Vagina (tissue), 2 donors: ENCODE measurements at regions not wholly inside any gene's neighbourhood (a gene's known extent, or its start where the extent isn't known, plus 50 kb on each side); places are given as distances from the start of the nearest gene placed in this dataset.
"Not testable (repeated sequence)": the region's sequence is repeated elsewhere in the genome, so short reads cannot be mapped to it uniquely, and the experiment has no call there.

Source experiments
- DNase-seq, 2 donors: peaks; one replicate each; pipeline ENCODE4 v3.0.0-alpha.2; 2017; ENCODE audit errors: extremely low spot score in 2 of 2
- H3K27ac ChIP-seq: fragments of 200-600 bp; sonication (generic); one replicate; pipeline ENCODE4 v1.5.1; 2019
- H3K27me3 ChIP-seq: fragments of 200-600 bp; sonication (generic); one replicate; pipeline ENCODE4 v1.5.1; 2019
- H3K36me3 ChIP-seq, 2 donors: fragments of 200-600 bp; sonication (generic); one replicate each; pipeline ENCODE4 v1.5.1; 2017 to 2019
- H3K4me1 ChIP-seq: fragments of 200-600 bp; sonication (generic); one replicate; pipeline ENCODE4 v1.5.1; 2019
- H3K4me3 ChIP-seq, 2 donors: fragments of 200-600 bp; sonication (generic); 1 replicate in 1 of 2; 2 replicates in 1 of 2; pipeline ENCODE4 v1.5.1; 2016 to 2019
- H3K9me3 ChIP-seq: fragments of 200-600 bp; sonication (generic); one replicate; pipeline ENCODE4 v1.5.1; 2019
- POLR2A ChIP-seq, 2 donors: fragments of 450-650 bp; IDR thresholded peaks; one replicate each; pipeline ENCODE4 v1.6.1; 2017; ENCODE audit warnings: antibody characterized with exemption in 2 of 2, mild to moderate bottlenecking in 2 of 2, moderate library complexity in 2 of 2
- POLR2AphosphoS5 ChIP-seq, 2 donors: sonication (generic); formaldehyde crosslinking; IDR thresholded peaks; one replicate each; pipeline ENCODE4 v1.9.0; 2017; ENCODE audit warnings: antibody characterized with exemption in 2 of 2, mild to moderate bottlenecking in 2 of 2, low read depth in 1 of 2; ENCODE audit not compliant: insufficient read depth in 1 of 2
- intact Hi-C: fragments of 100-400 bp; cut with DNase I; formaldehyde crosslinking; loops from one replicate; pipeline ENCODE4 v1.15.1; 2023
- TF ChIP-seq, protein P1 (sequence below), 3 experiments: fragments of 450-650 bp in 2 of 3; fragments of 200-600 bp in 1 of 3; sonication (generic) in 1 of 3; IDR thresholded peaks; one replicate each; pipeline ENCODE4 v1.5.1; 2017 to 2019; ENCODE audit warnings: antibody characterized with exemption in 3 of 3, mild to moderate bottlenecking in 2 of 3, moderate library complexity in 2 of 3

DNA sequence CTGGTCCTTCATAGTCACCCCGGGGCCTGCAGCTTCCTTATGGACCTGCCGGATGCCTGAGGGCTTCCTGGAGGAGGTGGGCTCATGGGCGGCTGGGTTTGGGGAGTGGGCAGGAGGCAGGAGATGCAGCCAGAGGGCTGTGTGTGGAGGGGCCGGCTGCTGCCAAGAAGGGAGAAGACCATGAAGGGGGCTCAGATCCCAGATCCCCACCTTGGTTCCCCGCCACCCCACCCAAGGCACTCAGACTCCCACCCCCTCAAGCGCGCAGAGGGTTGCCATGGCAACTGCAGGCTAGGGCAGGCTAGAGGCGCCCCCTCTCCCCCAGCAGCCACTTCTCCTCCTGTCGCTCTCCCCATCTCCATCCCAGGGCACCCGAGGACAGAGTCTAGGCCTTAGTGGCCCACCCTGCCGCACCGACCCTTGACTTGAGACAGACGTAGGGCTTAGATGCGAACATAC lies 104.5 kb downstream of the CRLF3 start:
- intact Hi-C loops, result no loop called here
- TF ChIP-seq POLR2A (IDR thresholded peaks at IDR 0.05) (no peak), POLR2AphosphoS5 (IDR thresholded peaks at IDR 0.05; ENCODE audit: insufficient read depth in 1 of 2, low read depth in 1 of 2) (no peak)
- TF ChIP-seq, protein P1, sequence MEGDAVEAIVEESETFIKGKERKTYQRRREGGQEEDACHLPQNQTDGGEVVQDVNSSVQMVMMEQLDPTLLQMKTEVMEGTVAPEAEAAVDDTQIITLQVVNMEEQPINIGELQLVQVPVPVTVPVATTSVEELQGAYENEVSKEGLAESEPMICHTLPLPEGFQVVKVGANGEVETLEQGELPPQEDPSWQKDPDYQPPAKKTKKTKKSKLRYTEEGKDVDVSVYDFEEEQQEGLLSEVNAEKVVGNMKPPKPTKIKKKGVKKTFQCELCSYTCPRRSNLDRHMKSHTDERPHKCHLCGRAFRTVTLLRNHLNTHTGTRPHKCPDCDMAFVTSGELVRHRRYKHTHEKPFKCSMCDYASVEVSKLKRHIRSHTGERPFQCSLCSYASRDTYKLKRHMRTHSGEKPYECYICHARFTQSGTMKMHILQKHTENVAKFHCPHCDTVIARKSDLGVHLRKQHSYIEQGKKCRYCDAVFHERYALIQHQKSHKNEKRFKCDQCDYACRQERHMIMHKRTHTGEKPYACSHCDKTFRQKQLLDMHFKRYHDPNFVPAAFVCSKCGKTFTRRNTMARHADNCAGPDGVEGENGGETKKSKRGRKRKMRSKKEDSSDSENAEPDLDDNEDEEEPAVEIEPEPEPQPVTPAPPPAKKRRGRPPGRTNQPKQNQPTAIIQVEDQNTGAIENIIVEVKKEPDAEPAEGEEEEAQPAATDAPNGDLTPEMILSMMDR (IDR thresholded peaks at IDR 0.05), result no peak
- Histone ChIP-seq H3K27ac (no peak overlapping the region), H3K36me3 (no peaks in the 10 kb centered on the region), H3K27me3 (no peaks in the 10 kb centered on the region), H3K4me3 (no peak overlapping the region), H3K9me3 (no peaks in the 10 kb centered on the region), H3K4me1 (peaks cover 4% of the 10 kb centered on the region)
- peak; percentile 54 to 58 for DNase-seq

DNA sequence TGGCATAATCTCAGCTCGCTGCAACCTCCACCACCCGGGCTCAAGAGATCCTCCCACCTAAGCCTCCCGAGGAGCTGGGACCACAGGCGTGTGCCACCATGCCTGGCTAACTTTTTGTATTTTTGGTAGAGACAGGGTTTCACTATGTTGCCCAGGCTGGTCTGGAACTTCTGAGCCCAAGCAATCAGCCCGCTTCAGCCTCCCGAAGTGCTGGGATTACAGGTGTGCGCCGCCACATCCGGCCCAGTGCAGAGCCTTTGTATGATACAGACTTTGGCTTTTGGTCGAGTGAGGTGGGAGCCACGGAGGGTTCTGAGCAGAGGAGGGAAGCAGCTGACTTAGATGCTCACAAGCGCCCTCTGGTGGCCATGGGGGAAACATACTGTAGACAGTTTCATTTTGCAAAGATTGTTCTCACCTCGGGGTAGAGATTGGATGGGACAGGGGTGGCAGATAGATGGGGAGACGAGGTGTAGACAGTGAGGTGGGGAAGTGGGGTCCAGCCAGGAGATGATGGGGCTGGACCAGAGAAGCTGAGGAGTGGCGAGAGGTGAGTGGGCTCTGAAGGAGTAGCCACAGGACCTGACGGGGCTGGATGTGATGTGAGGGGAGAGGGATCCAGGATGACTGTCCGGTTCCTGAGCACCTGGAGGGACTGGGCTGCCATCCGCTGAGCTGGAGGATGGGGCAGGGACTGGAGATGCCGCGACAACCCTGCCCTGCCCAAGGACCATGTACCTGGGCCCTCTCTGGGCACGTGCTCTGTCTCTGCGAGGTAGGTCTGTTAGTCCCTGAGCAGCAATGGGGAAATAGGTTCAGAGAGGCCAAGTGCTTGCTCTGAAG lies 105.1 kb downstream of the CRLF3 start:
- DNase-seq, result peak; percentile 67 to 69
- H3K9me3 ChIP-seq, H3K27ac ChIP-seq, H3K36me3 ChIP-seq, intact Hi-C loops, H3K4me3 ChIP-seq, H3K27me3 ChIP-seq, H3K4me1 ChIP-seq: not testable (repeated sequence)
- TF ChIP-seq, protein P1 (IDR thresholded peaks at IDR 0.05), result peak; percentile 23 to 70 (median 50)

DNA sequence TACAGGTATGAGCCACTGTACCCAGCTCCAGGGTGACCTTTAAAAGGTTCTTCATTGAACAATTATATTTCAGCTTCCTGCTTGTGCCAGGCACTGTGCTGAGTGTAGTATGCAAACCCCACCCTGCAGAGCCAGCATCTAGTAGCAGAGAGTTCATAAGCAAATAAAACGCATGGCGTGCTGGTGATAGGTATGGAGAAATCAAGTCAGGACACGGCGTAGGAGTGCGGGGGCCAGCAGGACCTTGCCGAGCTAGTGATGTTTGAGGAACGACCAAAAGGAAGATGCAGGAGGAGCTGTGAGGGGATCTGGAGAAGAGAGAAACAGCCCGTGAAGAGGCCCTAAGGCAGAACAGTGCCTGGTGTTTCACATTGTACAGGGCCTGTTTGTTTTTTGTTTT lies 105.8 kb downstream of the CRLF3 start:
- DNase-seq, result peak; percentile 32 to 43

DNA sequence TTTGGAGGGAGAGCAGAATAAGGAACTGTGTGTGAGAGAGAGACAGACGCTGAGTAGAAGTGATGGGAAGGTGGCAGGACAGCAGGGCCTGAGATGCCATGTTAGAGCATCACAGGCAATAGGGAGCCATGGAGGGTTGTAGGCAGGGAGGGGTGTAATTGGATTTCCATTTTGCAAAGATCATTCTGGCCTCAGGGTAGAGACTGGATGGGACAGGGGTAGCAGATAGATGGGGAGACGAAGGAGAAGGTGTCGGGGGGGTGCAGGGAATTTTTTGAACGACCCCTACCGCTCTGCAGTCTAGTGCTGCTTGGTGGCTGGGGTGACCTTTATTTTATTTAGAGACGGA lies 106.4 kb downstream of the CRLF3 start:
- H3K27me3 ChIP-seq, H3K27ac ChIP-seq, intact Hi-C loops, H3K4me3 ChIP-seq, H3K36me3 ChIP-seq, H3K4me1 ChIP-seq, H3K9me3 ChIP-seq: not testable (repeated sequence)
- peak in 1 of 2 donors; percentile 19 for DNase-seq

More for the DNA sequence above, 105.8 kb downstream of the CRLF3 start:
- H3K27ac ChIP-seq, intact Hi-C loops, H3K4me3 ChIP-seq, H3K27me3 ChIP-seq, H3K36me3 ChIP-seq, H3K9me3 ChIP-seq, H3K4me1 ChIP-seq: not testable (repeated sequence)

DNA sequence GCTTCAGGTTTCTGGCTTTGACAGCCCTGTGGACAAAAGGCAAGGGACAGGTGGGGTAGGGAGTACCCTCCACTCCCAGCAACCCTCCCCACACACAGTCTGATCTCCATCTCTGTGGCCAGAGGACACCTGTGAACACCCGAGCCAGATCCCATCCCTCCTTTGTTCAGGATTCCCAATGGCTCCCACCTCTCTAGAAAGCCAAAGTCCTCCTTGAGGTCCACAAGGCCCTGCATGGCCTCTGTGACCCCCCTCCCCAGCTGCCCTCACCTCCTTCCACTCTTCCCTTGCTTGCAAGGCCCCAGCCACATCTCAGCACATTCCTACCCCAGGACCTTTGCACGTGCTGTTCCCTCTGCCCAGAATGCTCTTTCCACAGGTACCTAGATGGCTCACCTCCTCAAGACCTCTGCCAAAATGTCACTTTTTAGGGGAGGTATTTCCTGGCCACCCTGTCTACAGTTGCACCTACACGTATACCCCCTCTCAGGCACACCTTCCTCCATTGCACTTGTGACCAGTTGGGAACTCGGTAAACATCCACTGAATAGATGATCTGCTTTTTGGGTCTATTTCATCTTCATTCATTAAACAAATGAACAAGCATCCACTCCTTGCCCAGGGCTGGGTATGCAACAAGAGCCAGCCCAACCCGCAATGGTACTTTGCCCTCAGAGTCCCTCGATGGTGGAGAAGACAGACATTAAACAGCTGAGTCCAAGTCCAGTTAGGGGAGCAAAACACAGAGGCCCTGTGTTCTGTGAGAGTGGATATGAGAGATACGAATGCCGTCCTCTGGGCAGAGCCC lies 107.0 kb downstream of the CRLF3 start:
- Histone ChIP-seq H3K9me3 (no peaks in the 10 kb centered on the region), H3K4me3 (no peak overlapping the region), H3K36me3 (no peaks in the 10 kb centered on the region), H3K27ac (no peak overlapping the region), H3K27me3 (no peaks in the 10 kb centered on the region), H3K4me1 (peaks cover 5% of the 10 kb centered on the region)
- DNase-seq, result peak in 1 of 2 donors; percentile 44
- no peak for TF ChIP-seq POLR2A (IDR thresholded peaks at IDR 0.05)
- TF ChIP-seq, protein P1 (IDR thresholded peaks at IDR 0.05), result no peak
- no peak for TF ChIP-seq POLR2AphosphoS5 (IDR thresholded peaks at IDR 0.05; ENCODE audit: insufficient read depth in 1 of 2, low read depth in 1 of 2)
- intact Hi-C loops, result no loop called here
